22Rv1 (cell line): ENCODE measurements at regions not wholly inside any gene's neighbourhood (a gene's known extent, or its start where the extent isn't known, plus 50 kb on each side); places are given as distances from the start of the nearest gene placed in this dataset.

Experiments
- H3K27ac ChIP-seq: fragments of 450-650 bp; 2 replicates; pipeline ENCODE4 v1.5.1; 2017
- ZFX ChIP-seq: fragments of 450-650 bp; IDR thresholded peaks from 2 replicates; pipeline ENCODE4 v1.6.1; 2017; ENCODE audit warnings: antibody characterized with exemption, borderline replicate concordance
- TF ChIP-seq, protein P1 (sequence below): fragments of 450-650 bp; IDR thresholded peaks from 2 replicates; pipeline ENCODE4 v1.5.1; 2017; ENCODE audit warnings: mild to moderate bottlenecking

DNA sequence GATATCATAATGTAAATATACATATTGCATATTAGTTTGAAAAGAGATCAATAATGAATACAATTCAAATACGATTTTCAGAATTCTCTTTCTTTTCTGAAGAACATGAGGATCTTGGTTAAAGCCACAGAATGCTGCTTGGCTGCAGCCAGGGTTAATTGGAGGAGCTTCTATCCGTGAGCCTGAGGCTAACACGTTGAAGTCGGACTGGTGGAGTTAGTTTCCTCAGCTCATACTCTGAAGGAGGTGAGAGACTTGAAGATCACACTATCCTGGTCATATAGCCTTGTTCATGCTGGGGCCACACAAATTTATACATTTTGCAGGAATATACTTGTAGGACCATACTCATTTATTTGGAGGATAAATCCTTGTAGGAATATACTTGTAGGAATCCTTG lies 335.8 kb downstream of the TRIB2 start:
- H3K27ac ChIP-seq, result no peak overlapping the region
- TF ChIP-seq ZFX, result no peak

DNA sequence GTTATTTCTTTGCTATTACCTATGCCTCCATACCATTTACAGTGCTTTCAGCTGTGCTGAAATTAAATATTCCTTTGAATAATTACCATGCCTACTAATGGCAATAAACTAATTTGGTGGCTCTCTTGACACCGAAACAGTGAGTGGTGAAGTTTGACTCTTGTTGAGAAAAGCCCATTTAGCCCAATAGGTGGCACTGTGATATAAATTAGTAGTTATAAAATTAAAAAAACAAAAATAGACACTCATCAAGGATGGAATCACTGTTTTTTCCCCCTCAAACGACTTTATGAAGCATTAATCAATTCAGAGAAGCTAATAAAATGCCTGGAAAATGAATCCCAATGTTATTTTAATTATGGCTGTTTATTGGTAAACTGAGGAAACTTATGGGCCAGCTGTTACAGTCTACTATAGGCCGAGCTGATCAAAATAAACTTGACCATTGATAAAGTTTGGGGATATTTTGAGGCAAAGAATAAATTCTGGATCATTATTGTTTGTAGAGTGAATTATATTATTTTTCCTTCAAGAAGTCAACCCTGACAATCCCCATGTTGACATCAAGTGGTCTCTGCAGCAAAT lies 339.6 kb downstream of the TRIB2 start:
- TF ChIP-seq, protein P1, sequence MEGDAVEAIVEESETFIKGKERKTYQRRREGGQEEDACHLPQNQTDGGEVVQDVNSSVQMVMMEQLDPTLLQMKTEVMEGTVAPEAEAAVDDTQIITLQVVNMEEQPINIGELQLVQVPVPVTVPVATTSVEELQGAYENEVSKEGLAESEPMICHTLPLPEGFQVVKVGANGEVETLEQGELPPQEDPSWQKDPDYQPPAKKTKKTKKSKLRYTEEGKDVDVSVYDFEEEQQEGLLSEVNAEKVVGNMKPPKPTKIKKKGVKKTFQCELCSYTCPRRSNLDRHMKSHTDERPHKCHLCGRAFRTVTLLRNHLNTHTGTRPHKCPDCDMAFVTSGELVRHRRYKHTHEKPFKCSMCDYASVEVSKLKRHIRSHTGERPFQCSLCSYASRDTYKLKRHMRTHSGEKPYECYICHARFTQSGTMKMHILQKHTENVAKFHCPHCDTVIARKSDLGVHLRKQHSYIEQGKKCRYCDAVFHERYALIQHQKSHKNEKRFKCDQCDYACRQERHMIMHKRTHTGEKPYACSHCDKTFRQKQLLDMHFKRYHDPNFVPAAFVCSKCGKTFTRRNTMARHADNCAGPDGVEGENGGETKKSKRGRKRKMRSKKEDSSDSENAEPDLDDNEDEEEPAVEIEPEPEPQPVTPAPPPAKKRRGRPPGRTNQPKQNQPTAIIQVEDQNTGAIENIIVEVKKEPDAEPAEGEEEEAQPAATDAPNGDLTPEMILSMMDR, result peak; percentile 77
- no peak for TF ChIP-seq ZFX
- H3K27ac ChIP-seq, result no peak overlapping the region

GRCh38 chr2:13057671-13058070 lies 340.9 kb downstream of the TRIB2 start:
- H3K27ac ChIP-seq, result no peak overlapping the region

GRCh38 chr2:13066676-13067075 lies 349.9 kb downstream of the TRIB2 start:
- H3K27ac ChIP-seq, result no peak overlapping the region
- TF ChIP-seq, protein P1, result no peak
- TF ChIP-seq ZFX, result no peak

More at GRCh38 chr2:13057671-13058070, 340.9 kb downstream of the TRIB2 start:
- TF ChIP-seq ZFX, result no peak
- TF ChIP-seq, protein P1, result no peak

DNA sequence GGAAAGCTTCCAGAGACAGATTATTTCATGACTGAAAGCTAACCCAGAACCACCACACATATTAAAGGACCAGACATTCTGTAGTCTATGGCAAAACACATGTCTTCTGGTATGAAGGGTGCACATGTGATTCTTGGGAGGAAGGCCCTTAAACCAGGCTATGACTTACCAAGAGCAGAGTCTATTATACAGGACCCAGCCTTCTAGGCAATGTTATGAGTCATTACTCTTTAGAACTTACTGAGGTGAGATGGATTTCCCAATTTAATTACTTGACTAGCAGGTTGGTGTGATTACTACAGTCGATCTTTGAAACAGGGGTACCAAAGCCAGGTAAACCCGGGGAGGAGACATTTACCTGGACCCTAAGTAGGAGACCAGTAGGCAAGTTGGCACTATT lies 350.8 kb downstream of the TRIB2 start:
- H3K27ac ChIP-seq, result no peak overlapping the region
- TF ChIP-seq, protein P1, result no peak
- TF ChIP-seq ZFX, result no peak

GRCh38 chr2:13089971-13090370 lies 373.2 kb downstream of the TRIB2 start:
- TF ChIP-seq, protein P1, result no peak
- TF ChIP-seq ZFX, result no peak
- H3K27ac ChIP-seq, result no peak overlapping the region

DNA sequence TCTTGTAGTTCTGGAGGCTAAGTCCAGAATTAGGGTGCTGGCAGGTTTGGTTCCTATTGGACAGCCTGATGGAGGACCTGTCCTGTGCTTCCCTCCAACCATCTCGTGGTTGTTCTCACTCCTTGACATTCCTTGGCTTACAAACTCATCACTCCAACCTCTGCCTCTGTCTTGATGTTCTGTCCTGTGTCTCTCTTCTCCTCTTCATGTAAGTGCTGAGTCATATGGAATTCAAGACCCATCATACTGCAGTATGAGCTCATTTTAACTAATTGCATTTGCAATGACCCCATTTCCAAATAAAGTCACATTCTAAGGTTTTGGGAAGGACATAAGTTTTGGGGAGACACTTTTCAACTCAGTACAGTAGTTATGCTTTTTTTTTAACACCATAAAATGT lies 374.7 kb downstream of the TRIB2 start:
- no peak for TF ChIP-seq ZFX
- TF ChIP-seq, protein P1, result no peak
- no peak overlapping the region for H3K27ac ChIP-seq

DNA sequence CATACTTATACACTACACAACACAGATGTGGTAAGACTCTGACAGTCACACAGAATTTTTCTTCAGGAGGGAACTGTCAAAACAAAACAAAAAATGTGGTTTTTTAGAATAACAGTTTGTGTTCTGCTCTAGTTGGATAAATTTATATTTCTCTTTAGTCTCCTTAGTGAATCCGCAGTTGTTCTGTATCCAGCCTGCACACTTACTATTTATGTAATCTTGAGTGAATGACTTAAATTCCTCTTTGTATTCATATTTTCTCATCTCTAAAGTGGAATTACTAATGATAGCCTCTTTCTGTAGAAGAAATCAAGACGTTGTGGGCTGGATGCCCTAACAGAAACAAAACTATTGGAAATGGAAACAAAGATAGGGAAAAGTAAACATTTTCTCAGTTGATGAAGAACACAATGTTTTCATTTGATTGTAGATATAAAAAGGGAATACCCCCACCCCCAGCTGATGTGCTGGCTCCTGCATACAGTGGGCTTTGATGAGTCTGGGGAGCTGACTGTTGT lies 375.2 kb downstream of the TRIB2 start:
- H3K27ac ChIP-seq, result no peak overlapping the region
- TF ChIP-seq, protein P1, result no peak
- no peak for TF ChIP-seq ZFX
